ENCODE measurements at regions not wholly inside any gene's neighbourhood (a gene's known extent, or its start where the extent isn't known, plus 50 kb on each side); places are given as distances from the start of the nearest gene placed in this dataset.

DNA sequence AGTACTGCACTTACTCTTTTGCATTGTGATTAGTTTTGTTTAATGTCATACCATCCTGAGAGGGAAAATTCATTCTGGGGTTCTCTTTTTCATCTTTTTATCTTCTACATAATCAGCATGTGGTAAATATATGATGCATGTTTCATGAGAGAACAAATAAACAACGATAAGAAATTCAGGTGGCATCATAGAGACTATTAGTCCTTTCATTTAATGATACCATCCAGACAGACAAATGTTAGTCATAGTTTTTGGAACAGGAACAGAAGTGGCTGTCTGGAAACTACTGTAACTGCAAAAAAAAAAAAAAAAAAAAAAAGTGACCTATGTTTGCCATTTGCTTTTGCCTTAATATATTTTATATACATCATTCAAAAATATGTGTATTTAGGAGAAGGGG lies 761.0 kb downstream of the EPHA4 start:
- TF ChIP-seq FOXM1 (IDR thresholded peaks at IDR 0.05; ENCODE audit: borderline replicate concordance) (no peak), NFRKB (IDR thresholded peaks at IDR 0.05) (no peak), HDGF (IDR thresholded peaks at IDR 0.05; ENCODE audit: borderline replicate concordance) (no peak), SP1 (IDR thresholded peaks at IDR 0.05) (no peak), LEF1 (IDR thresholded peaks at IDR 0.05; ENCODE audit: borderline replicate concordance) (no peak)

Measured in HEK293T (cell line).